ENCODE measurements at regions not wholly inside any gene's neighbourhood (a gene's known extent, or its start where the extent isn't known, plus 50 kb on each side); places are given as distances from the start of the nearest gene placed in this dataset.

DNA sequence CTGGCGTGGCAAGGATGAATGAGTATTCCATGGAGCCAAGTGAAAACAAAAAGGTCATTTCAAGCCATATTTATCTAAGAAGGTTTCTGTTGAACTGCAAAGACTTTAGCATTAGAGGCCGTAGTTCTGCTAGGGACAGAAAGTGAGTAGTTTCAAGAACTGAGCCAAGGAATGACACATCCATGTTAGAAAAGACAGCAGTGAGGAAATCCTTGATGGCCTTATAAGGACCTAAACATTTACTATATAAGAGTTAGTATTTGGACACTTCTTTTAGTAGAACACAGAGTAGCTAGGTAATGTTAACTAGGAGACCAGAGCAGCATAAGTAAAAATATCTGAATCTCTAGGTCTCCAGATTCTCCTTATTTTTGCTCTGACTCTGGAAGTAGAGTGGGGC, 329.8 kb upstream of the SEMA3D start:
- no peak for DNase-seq

DNA sequence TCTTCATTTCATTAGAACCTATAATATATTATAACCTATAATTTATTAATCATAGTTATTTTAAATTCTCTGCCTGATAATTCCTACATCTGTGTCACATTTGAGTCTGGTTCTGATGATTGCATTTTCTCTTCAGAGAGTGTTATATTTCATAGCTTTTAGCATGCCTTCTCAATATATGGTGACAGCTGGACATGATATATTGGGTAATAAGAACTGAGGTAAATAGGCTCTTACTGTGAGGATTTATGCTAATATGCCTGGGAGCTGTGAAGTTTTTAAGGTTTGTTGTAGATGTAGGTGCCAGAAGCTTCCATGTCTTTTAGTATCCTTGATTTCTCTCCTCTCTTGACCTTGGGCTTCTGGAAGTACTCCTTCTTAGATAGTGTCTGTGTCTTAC, 325.9 kb upstream of the SEMA3D start:
- no peak for DNase-seq

DNA sequence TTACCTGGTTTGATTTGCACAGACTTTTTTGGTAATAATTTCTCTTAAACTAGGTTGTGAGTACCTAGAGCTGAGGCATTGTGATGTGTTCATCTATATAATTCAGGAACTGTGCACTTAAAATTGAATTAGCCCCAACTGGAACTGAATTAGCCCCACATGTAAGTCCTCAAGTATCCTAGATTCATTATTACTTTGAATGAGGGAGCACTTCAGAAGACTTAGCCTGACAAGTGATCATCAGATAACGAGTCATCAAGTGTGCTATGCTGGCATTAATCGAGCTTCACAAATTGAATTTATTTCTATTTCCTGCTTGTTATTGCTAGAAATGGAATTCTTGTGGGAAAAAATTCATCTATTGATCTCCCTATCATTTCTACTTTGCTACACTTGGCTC, 323.4 kb upstream of the SEMA3D start:
- no peak for DNase-seq

DNA sequence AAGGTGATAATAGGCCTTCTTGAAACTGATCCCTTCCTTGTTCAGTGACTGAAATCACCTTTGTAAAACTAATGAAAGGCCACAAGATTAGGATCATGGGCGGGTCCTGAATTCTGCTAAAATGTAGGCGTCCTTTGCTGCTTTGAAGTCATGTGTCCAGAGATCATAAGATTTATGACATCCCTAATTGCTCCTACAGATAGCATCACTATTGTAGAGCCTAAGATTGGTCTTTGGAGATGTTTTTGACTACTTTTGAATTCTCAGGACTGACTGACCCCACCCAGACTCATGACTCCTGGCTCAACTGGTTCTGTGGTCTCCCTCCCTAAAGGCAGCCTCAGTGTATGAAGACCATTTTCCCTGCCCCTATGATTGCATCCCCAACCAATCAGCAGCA, 322.6 kb upstream of the SEMA3D start:
- DNase-seq, result no peak

DNA sequence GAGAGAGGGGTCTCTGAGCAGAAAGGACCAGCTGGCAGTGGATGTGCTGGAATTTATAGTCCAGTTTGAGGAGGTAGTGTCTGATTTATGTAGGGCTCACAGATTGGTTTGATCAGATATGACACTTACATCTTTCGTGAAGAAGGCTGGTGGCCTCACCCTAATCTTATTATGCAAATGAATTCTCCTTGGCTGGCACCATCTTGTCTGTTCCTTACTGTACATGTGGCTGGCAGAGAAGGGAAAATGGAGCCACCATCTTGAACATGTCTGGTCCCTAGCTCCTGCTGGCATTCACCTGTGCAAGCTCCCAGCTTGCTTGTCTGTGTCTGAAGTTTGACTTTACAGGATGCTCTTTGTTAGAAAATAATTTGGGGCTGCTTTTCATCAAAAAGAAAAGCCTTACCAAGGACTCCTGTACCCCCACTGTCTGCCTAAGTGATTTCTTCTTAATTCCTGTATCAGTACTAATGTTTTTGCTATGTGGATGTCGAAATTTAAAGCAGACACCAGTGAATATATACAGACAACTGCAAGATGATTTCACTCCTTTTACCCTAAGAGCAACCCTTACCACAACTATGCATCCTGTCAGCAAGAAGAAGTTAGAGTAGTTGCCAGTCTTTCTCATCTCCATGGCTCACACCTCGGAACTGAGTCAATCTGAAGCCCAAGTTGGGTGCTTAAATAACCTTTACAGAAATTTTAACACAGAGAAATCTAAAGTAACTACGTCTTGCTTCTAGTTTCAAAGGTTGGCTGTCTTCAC, 322.0 kb upstream of the SEMA3D start:
- no peak for DNase-seq

DNA sequence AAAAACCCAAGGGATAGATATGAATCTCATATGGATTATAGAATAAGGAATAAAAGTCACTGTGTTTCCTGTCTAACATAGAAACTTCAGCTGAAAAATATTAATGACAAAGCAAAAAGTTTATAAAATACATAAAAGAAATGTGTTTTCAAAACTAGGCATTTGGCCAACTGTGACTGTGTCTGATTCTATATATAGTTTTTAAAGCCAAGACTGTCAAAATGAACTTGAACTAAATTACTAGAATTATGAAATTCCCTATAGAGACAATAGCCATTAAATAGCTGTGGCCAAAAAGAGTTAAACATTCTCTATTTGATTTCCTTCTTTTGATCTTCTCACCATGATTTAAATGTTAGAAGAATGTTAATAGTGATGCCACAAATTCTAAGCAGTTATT, 311.2 kb upstream of the SEMA3D start:
- DNase-seq, result no peak

DNA sequence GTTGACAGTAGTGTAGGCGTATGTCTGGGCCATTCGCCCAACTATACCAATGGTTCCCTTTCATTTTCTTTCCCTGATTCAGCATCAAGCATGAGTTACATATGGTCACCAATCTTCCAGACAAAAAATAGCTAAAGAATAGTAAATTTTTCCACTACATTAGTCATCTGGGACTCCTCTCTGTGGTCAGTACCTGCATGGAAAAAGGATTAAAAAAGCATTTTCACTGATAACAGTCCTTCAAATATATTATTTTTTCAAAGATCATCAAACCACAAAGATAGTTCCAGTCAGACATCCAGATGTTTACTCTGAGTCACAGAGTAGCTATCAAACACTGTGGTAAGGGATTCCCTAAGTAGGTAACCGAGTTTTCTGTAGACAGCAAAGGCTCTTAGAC, 302.6 kb upstream of the SEMA3D start:
- no peak for DNase-seq

DNA sequence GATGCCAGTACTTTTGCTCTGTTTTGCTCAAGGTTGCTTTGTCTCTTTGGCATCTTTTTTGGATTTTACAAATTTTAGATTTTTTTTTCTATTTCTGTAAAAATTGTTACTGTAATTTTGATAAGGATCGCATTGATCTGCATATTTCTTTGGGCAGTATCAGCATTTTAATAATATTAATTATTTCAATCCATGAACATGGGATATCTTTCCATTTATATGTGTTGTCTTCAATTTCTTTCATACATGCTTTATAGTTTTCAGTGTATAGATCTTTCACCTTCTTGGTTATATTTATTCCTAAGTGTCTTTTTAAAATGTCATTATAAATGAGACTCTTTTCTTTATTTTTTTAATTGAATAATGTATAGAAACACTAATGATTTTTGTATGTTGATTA, 301.6 kb upstream of the SEMA3D start:
- no peak for DNase-seq

DNA sequence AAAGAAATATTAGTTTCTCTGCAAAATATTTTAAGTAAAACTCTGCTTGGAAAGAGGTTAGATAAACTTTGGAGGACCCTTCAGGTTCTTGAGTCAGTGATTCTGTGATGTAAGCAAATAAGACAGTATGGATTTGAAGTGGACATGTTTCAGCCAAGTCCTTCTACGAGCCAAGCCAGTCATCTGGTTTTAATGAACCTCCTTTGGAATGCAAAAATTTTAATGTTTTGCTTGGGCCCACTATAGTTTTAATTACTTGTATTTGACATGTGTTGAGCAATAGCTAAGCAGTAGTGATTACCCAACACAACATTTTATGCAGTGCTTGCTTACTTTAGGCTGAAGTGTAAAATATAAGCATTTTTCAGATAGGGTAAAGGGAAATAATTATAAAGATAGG, 296.3 kb upstream of the SEMA3D start:
- DNase-seq, result no peak

DNA sequence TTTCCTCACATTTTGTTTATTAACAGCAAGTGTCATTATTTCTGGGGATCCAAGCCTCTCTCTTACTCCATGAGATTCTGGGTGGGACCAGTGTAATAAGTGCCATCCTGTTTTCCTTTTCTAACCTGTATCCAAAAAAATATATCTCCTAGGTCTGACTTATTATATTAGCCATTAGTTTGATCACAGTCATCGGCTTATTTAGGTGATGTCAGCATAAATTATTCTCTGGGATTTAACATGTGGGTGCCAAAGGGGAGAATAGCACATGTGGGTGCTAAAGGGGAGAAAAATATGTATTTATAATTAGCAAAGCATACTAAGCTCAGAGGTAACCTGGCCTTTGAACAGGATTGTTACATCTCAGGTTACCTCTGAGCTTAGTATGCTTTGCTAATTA, 293.8 kb upstream of the SEMA3D start:
- DNase-seq, result no peak

DNA sequence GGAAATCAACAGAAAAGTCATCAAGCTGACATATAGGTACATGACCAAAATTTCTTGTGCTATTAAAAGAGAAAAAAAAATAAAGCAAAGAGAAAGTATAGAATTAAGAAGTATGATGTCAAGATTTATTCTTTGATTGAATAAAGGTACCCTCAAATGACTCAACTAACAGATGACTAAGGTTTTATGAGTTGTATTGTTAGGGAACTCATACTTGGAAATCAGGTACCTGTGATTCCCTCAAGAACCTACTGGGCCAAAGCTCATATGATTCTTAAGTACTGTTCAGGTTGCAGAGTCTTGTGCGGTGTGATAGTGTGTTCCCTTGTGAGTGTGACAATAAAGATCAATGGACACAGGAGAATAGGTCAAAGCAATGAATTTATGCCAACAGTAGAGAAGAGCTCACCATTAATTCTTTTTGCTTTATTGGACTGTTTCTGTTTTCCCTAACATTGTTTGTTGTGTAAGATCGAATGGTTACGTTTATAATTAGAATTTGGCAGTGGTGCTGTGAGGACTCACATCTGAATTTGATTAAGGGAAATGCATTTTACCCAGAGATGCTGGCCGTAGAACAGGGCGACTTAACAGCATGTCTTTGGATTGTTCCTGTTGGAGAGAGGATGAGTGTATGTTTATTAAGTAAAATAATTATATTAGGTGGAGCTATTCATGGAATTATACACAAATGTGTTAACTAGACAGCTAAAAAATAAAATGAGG, 293.2 kb upstream of the SEMA3D start:
- DNase-seq, result no peak

DNA sequence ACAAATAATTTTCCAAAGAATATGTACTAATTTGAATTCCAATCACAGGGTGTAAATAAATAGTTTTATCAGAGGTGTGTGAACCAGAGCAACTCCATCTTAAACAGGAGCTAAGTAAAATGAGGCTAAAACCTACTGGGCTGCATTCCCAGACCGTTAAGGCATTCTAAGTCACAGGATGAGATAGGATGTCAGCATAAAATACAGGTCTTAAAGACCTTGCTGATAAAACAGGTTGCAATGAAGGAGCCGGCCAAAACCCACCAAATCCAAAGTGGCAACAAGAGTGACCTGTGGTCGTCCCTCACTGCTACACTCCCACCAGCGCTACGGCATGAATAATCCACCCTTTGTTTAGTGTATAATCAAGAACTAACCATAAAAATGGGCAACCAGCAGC, 291.7 kb upstream of the SEMA3D start:
- no peak for DNase-seq

DNA sequence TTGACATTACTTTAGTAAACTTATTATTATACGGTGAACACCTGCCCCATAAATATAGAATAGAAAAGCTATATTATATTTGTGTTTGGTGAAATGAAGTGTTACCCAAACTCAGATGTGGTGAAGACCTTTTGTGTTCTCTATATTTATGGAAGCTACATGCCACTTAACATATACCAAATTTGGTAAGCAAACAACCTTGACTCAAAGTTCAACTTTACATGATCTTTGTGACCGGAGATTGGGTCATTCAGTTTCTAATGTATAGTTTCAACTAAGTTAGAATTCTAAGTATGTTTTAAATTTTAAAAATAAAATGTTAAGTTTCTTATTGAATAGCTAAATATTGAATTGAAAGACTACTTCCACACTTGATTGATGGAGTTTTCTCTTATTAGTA, 288.6 kb upstream of the SEMA3D start:
- no peak for DNase-seq

DNA sequence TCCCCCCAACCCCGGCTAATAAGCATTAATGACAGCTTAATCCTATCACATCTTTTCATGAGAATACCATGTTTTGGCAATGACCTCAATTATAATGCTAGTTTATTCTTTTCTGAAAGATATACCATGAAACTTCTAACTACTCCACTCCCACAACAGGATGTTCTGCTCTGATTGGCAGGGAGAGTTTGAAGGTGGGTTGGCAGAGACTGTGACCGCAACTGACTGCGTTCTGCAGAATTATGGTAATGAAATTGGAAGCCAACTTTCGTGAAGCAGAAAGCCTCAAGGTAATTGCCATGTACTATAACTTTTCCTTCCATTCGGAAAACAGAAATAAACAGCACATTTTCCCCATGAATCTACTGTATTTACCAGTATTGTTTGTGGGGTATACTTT, 288.2 kb upstream of the SEMA3D start:
- no peak for DNase-seq

DNA sequence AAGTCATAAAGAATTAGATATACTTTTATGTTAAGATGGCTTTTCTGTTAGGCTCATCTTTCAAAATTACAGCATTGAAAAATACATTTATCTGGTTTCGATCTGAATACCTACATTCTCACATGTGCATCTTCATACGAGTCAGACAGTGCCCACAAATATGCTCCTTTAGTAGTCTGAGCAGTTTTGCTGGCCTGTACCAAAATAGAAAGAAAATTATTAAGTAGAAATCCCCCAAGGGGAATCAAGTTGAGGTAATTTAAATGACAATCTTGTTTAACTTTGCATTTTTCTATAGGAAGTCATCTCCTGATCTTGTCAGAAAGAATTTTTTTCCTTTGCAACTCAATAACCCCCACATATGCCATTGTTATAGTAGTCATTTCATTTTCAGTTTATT, 287.4 kb upstream of the SEMA3D start:
- no peak for DNase-seq

DNA sequence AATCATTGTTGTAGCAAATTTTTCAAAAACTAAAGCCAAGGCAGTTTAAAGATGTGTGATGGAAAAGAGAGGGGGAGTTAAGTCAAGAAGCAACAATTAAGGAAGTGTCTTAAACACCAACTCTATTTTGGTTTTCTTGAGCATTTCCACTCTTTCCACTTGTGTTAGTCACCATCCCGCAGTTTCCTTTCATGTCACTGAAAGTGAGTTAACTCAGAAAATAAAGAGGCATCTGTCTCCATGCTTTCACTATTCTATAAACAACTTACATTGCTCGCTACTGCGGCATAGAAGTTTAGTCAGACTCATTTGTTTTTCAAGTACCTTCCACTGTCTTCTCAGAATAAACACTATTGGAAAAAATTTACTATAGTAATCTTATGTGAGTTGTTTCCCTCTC, 284.9 kb upstream of the SEMA3D start:
- peak in 1 of 58 donors; percentile 1 for DNase-seq

DNA sequence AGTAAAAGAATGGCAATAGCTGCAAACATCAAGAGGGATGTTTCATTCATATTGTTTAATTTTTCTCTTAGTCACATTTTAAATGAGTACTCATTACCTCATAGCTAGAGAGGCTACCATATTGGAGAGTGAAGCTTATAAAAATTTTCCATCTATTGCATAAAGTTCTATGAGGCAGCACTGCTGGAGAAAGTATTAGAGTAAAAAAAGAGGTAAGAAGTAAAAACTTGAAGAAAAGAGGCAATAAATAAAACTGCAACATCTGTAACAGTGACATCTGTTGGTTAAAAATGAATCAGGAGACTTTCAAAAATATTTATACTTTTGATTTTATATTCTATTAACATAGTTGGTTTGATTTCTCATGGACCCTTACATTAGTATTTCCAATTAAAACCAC, 284.5 kb upstream of the SEMA3D start:
- no peak for DNase-seq

DNA sequence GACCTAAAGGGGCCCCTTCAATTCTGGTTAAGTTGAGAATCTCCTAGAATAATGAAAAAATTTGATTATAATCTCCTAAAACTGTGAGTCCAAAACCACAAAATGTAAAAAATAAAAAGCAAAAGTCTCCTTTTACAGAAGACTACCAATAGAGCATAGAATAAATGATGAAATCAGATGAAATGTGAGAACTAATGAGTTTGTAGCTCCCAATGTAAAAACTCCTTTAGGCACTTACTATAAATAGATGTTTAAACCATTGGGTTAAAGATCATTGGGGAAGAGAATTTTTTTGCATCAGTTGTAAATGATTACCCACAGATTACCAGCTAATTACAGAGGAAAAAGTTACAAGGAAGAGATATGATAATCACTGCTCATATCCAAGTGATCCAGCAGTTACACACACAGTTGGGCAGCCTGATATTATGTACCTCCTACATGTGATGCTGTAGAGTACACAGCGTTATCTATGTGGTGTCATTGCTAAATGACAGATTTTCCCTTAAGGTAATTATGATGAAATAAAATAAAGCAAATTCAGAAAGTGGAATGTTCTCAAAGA, 282.7 kb upstream of the SEMA3D start:
- DNase-seq, result no peak

DNA sequence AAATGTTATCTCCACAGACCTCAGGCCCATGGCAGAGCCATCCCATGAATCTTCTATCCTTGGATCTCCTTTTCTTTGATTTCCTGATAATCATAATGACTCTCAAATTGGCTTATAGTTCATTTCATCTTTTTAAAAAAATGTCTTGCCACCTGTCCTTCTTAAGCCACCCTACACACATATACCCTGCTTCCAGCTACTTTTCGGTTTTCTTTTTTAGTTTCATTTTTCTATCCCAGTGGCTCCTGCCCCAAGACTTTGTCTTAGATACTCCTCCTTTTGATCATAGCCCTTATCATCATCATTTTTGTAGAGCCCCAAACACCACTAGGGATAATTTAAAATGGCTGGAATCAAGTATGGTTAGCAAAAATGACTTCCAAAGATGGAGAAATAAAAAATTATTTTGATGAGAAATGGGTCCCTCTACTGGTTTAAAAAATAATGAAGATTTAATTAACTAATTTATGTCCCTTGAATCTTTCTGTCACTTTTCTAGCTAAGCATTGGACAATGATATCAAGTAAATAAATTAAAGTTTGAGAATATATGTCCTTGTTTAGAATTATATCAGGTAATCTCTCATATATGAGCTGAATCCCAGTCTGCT, 277.3 kb upstream of the SEMA3D start:
- DNase-seq, result no peak

DNA sequence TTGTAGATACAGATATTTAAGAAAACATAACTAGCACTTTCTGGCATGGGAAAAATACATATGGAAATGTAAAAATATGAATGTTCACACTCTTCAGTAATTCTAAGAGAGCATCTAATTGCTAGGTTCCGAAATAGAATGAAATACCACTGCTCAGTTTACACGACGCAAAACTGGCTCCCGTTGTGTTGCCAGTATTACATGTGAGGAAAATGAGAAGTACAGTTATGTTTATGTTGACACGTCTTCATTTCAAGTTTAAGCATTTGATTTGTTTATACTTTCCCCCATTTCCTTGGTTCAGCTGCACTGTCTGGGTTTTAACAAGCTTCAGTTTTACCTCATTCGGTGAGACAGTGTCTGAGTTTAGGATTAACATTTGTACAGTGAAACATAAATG, 275.8 kb upstream of the SEMA3D start:
- DNase-seq, result no peak

DNA sequence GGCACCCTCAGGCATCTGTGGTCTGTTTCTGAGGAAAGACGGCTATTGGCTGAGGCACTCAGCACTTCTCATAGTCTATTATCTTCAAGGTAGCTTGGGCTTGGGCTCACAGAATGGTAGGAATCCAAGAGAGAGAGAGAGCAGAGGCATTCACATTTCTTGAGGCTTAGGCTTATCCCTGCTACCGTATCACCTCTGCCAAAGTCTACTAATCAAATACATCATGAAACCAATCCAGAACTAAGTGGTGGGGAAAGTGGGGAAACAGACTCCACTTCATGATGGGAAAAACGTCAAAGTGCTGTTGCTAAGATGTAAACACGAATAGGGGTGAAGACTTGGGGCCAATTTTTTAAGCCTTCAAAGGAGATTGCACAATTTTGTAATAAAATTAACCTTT, 271.1 kb upstream of the SEMA3D start:
- no peak for DNase-seq

DNA sequence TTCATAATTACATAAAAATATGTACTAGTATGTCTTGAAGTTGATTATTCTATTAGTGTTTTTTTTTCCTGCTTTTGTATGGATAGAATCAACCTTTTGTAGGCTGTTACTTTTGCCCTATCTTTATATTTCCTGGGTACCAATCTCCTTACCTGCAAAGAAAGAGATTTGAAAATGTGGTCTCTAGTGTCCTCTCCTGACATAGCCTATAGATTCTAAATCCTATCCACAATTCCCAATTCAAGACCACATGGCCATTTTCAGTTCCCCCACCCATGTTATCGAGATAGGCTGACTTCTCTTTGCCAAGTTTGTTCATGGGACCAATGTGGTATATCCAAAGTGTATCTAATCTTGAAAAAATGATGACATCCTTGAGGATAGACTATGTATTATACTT, 269.4 kb upstream of the SEMA3D start:
- no peak for DNase-seq

DNA sequence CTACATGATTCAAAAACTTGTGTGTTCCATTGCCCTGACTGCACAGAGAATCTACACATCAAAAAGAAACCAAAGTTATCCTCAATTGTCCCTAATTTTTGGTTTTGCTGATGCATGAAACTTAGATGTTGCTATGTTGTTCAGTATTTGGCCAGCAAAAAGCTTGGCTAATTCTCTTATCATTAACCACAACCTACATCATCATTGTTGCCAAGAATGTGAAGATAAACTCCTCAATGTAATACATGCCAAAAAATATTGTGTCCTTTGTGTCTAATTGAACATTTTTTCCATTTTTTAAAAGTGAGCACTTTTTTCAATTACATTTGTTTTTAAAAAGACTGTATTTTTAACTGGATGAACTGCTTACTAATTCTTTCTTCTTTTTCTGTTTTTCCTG, 268.0 kb upstream of the SEMA3D start:
- DNase-seq, result no peak
